Activated CD4-positive, alpha-beta T cell treated with anti-CD3 and anti-CD28 coated beads, Interleukin-2, amount 50 U/mL, for 16 hours (primary cell): ENCODE measurements at regions not wholly inside any gene's neighbourhood (a gene's known extent, or its start where the extent isn't known, plus 50 kb on each side); places are given as distances from the start of the nearest gene placed in this dataset.

Experiments
- DNase-seq: peaks from one replicate; pipeline ENCODE4 v3.0.0-alpha.2; 2020

DNA sequence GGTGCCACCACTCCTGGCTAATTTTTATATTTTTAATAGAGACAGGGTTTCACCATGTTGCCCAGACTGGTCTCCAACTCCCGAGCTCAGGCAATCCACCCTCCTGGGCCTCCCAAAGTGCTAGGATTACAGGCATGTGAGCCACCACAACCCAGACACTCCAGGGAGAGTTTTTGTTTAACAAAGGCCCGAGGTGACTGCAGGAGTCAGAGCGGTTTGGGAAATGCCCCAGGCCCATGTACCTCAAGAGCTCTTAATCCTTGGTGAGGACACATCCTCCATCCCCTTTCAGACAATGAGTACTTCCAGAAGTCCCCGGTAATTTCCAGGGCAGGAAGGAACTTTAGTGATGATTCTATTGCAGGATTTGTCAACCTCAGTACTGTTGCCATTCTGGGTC, 176.0 kb downstream of the ESRRB start:
- no peak for DNase-seq

GRCh38 chr14:76564471-76565422, 188.8 kb downstream of the ESRRB start:
- DNase-seq, result no peak

GRCh38 chr14:76566439-76566838, 190.5 kb downstream of the ESRRB start:
- no peak for DNase-seq

DNA sequence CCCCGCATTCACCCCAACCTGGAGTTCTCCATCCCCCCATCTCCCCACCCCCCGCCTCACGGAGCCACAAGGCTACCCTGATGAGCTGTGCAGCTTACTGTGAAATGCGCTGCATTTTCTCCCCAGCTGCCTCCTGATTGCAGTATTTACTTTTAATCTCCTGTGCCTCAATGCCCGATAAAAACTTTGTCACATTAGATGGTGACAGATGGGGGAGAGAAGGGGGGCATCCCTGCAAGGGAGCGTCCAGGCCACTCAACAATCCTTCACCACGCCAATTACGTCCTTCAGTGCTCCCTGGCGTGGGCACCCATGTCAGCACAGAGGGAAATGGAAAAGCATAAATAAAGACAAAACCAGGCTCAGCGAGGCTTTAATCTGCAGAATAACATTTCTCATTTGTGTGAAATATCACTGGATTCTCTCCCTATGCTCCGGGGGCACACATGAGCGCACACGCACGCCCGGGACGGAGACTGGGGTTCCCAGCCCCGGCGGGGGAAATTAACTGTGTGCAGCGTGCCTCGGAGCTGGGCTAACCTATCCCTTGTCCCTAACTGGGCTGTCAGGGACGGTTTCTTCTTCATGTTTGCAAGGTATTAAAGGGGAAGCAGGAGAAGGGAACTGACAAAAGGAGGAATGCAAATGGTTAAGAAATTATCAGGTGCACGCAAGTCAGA, 186.7 kb upstream of the VASH1 start:
- DNase-seq, result no peak

- DNase-seq, result no peak
Measured at GRCh38 chr14:76575108-76575507, 186.2 kb upstream of the VASH1 start.

DNA sequence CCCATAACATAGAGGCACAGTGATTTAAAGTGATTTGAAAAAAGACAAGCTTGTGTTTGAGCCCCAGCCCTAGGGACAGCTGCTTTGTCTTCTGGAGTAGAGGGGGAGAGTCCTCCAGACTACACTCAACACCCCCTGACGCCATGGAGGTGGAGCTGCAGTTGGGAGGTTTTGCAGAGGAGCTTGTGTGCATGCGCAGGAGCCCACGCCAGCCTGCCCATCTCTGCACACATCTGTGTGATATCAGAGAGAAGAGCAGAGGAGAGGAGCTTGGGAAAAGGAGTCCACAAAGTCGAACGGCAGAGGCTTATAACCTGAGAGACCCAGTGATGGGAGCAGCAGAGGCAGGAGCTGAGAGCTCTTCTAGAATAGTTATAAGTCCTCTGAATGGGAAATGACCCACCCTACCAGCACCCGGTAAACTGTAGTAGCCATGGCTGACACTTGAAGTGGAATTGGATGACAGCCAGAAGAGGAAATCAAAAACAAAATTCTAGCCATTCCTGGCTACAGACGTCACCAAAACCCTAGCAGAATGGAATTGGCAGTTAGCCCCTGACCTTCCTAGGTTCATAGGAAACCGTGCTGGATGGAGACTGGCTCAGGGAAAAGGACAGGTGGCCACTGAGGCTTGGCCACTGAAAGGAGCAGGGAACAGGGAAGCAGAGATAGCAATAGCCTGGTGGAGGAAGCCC, 185.1 kb upstream of the VASH1 start:
- no peak for DNase-seq

- DNase-seq, result no peak
Measured at GRCh38 chr14:76577090-76577489, 184.2 kb upstream of the VASH1 start.

GRCh38 chr14:76577837-76578236, 183.4 kb upstream of the VASH1 start:
- no peak for DNase-seq

DNA sequence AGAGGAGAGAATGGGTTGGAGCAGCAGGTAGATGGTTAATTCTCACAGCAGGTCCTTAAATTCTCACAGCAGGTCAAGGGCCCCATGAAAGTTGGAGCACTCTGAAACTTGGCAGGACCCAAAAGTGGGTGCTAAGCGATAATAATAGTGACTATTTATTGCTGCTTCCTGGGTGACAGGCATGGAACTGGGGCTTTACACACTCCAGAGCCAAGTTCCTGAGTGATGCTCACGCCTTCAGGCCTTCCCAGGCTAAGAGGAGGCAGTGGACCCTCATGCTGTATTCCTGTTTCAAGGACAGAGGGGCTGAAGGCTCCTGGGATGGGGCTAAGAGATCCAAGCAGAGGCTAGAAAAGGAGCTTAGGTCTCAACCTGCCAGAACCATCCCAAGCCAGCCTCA, 180.9 kb upstream of the VASH1 start:
- no peak for DNase-seq

DNA sequence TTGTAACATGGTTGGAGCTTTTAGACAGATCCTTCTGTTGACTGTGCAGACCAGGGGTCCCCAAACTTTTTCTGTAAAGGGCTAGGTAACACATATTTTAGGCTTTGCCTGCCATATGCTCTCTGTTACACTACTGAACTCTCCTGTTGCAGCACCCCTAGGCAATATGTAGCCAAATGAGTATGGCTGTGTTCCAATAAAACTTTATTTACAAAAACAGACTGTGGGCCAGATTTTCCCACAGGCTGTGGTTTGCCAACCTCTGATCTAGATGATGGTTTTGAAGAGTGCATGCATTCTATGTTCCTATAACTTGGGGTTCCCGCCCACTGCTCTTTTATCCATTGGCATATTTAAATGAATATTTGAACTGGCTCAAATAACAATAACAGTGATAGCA, 180.3 kb upstream of the VASH1 start:
- no peak for DNase-seq

- no peak for DNase-seq
Measured at GRCh38 chr14:76581592-76581991, 179.7 kb upstream of the VASH1 start.

DNA sequence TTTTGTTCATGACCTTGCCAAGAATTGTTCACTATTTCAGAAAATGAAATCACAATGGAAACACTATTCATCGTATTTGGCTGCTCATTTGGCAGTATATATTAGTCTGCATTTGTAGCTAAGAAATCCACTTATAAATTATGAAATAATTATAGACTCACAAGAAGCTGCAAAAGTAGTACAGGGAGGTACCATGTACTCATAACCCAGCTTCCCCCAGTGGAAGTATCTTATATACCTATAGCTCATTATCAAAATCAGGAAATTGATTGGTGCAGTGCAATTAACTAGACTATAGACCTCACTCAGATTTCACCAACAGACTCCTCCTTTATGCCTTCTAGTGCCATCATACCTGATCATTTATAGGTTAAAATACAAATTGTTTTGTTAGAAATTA, 178.8 kb upstream of the VASH1 start:
- DNase-seq, result no peak

DNA sequence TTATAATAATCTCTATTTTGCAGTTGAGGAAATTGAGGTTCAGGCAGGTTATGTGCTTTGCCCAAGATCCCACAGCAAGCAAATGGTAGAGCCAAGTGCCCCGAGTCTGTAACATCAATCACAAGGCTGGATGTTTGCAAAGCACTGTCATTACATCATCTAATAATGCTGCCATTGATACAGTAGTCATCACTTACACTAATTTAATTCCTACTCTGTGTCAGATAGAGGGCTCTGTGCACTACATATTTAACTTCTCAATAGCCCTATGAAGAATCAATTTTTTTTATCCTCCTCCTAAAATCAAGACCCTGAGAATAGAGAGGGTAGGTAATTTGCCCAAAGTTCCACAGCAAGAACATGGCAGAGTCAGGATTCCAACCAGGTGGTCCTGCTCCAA, 178.1 kb upstream of the VASH1 start:
- DNase-seq, result no peak

- no peak for DNase-seq
Measured at GRCh38 chr14:76583805-76584204, 177.5 kb upstream of the VASH1 start.

GRCh38 chr14:76584271-76584702, 177.0 kb upstream of the VASH1 start:
- no peak for DNase-seq

GRCh38 chr14:76585616-76586015, 175.7 kb upstream of the VASH1 start:
- no peak for DNase-seq

GRCh38 chr14:76589246-76589645, 172.0 kb upstream of the VASH1 start:
- no peak for DNase-seq

DNA sequence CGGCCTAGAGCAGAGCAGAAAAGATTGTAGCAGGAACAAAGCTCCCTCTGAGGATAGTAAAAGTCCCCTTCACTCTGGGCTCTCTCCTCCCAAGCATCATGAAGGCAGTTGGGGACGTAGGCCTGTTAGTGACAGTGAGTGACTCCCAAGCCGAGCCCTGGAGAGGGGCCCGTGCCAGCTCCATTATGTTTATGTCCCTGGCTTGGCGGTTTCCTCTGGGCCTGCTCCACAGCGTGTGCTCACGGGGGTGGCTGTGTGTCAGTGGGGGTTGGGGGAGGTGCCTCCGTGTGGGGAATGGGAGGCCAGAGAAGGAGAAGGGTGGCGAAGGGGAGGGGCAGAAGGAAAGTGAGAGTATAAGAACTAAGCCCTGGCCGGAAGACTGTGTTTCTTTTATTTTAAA, 170.0 kb upstream of the VASH1 start:
- no peak for DNase-seq

- no peak for DNase-seq
Measured at GRCh38 chr14:76595266-76595665, 166.0 kb upstream of the VASH1 start.

- no peak for DNase-seq
Measured at GRCh38 chr14:76597387-76597786, 163.9 kb upstream of the VASH1 start.

GRCh38 chr14:76599141-76599540, 162.1 kb upstream of the VASH1 start:
- DNase-seq, result no peak

DNA sequence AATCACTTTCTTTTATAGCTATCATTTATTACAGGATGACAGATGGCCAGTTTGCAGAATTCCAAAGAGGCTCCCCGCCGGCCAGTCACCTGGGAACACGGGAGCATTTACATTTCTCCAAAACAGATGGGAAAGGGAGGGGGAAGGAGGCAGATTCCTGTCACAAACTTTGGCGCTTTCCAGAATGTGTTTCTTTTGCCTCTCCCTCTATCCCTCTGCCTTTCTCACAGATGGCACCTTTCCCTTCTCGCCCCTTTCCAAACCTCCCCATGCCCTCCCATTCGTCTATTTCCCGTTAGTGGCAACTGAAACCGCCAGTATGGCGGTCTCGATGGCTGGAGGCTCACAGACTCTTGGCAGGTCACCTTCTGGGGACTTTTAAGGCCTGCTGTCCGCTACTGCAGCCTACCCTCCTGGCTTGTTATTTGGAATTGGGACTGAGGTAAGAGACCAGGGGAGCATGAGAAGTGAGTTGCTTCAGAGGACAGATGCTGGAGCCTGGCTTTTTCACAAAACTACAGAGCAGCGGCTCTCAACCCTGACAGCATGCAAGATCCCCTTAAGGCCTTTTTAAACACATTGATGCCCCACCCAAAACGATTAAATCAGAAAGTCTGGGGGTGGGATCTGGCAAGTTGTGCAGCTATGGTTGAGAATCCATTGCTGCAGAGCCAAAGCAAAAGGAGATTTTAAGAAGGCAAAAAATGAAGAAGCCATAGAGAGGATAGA, 161.5 kb upstream of the VASH1 start:
- DNase-seq, result no peak

- no peak for DNase-seq
Measured at GRCh38 chr14:76603713-76604112, 157.6 kb upstream of the VASH1 start.
